ENCODE measurements at regions not wholly inside any gene's neighbourhood (a gene's known extent, or its start where the extent isn't known, plus 50 kb on each side); places are given as distances from the start of the nearest gene placed in this dataset.

GRCh38 chr4:189198624-189199023 lies 742.0 kb upstream of the FRG1 start:
- no peak for TF ChIP-seq CTCF (IDR thresholded peaks at IDR 0.05; ENCODE audit: extremely low read depth, missing control alignments)
- no peak for DNase-seq (ENCODE audit: low spot score)

GRCh38 chr4:189200353-189200752 lies 740.3 kb upstream of the FRG1 start:
- DNase-seq (ENCODE audit: low spot score) = no peak
- TF ChIP-seq CTCF (IDR thresholded peaks at IDR 0.05; ENCODE audit: extremely low read depth, missing control alignments) = no peak

- peak; percentile 23 for DNase-seq (ENCODE audit: low spot score)
- peak; percentile 33 for TF ChIP-seq CTCF (IDR thresholded peaks at IDR 0.05; ENCODE audit: extremely low read depth, missing control alignments)
Observed at GRCh38 chr4:189202182-189202868, 738.3 kb upstream of the FRG1 start.

- TF ChIP-seq CTCF (IDR thresholded peaks at IDR 0.05; ENCODE audit: extremely low read depth, missing control alignments) = no peak
- DNase-seq (ENCODE audit: low spot score) = no peak
Observed at GRCh38 chr4:189202869-189203271, 737.8 kb upstream of the FRG1 start.

- no peak for DNase-seq (ENCODE audit: low spot score)
- no peak for TF ChIP-seq CTCF (IDR thresholded peaks at IDR 0.05; ENCODE audit: extremely low read depth, missing control alignments)
Observed at GRCh38 chr4:189204616-189205015, 736.1 kb upstream of the FRG1 start.

GRCh38 chr4:189206953-189207352 lies 733.7 kb upstream of the FRG1 start:
- TF ChIP-seq CTCF (IDR thresholded peaks at IDR 0.05; ENCODE audit: extremely low read depth, missing control alignments) = no peak
- no peak for DNase-seq (ENCODE audit: low spot score)

- no peak for TF ChIP-seq CTCF (IDR thresholded peaks at IDR 0.05; ENCODE audit: extremely low read depth, missing control alignments)
- no peak for DNase-seq (ENCODE audit: low spot score)
Observed at GRCh38 chr4:189207872-189208271, 732.8 kb upstream of the FRG1 start.
